Mucosa of descending colon (tissue), 3 donors: ENCODE measurements at regions not wholly inside any gene's neighbourhood (a gene's known extent, or its start where the extent isn't known, plus 50 kb on each side); places are given as distances from the start of the nearest gene placed in this dataset.

Source experiments
- ATAC-seq: fragments of 200-7000 bp; cut with Tn5 transposase; one replicate; pipeline ENCODE4 v1.9.1; 2020; ENCODE audit warnings: mild to moderate bottlenecking, moderate library complexity
- DNase-seq, 3 donors: peaks; one replicate each; pipeline ENCODE4 v3.0.0-alpha.2; 2020
- H3K36me3 ChIP-seq: fragments of 200-600 bp; one replicate; pipeline ENCODE4 v1.8.0; 2021; ENCODE audit warnings: low read depth, mild to moderate bottlenecking
- H3K4me1 ChIP-seq: fragments of 200-600 bp; one replicate; pipeline ENCODE4 v1.8.0; 2021; ENCODE audit warnings: low read depth, mild to moderate bottlenecking
- H3K4me3 ChIP-seq: fragments of 200-600 bp; one replicate; pipeline ENCODE4 v1.8.0; 2021; ENCODE audit warnings: mild to moderate bottlenecking
- H3K9me3 ChIP-seq: fragments of 200-600 bp; one replicate; pipeline ENCODE4 v1.8.0; 2021; ENCODE audit warnings: mild to moderate bottlenecking
- CTCF ChIP-seq: fragments of 200-600 bp; IDR thresholded peaks from one replicate; pipeline ENCODE4 v1.8.0; 2022; ENCODE audit warnings: antibody characterized with exemption, mild to moderate bottlenecking
- intact Hi-C, 2 donors: fragments of 100-400 bp; cut with DNase I in 1 of 2; cut with micrococcal nuclease in 1 of 2; formaldehyde crosslinking; loops; one replicate each; pipeline versions ENCODE4 v1.11.0 to v1.11.1; 2022; cut with DNase I, micrococcal nuclease
- donor health status: DM: no; HTN: no; CAD: no; lungs with moderate emphysema.
- donor health status: DM: no; HTN: no; CAD: no.
- donor health status: DM: no; HTN: yes; CAD: no.

DNA sequence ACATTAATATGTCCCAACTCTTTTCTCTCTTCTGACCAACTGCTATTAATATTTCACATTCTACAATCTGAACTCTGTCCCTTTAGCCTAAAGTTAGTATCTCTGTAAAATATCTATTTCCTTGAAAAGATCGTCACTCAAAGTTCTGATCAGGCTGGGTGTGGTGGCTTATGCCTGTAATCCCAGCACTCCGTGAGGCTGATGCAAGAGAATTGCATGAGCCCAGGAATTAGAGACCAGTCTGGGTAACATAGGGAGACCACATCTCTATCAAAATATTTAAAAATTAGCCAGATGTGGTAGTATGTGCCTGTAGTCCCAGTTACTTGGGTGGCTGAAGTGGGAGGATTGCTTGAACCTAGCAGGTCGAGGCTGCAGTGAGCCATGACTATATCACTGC lies 695.6 kb downstream of the MCTP2 start:
- Histone ChIP-seq H3K4me1 (no peaks in the 10 kb centered on the region), H3K4me3 (no peak overlapping the region), H3K36me3 (no peaks in the 10 kb centered on the region), H3K9me3 (no peaks in the 10 kb centered on the region)
- no peak for TF ChIP-seq CTCF
- DNase-seq = no peak
- intact Hi-C loops = no loop called here
- ATAC-seq = no peak

- intact Hi-C loops = no loop called here
Observed at GRCh38 chr15:94929282-94929681, 697.9 kb downstream of the MCTP2 start.

GRCh38 chr15:94930441-94930840 lies 699.1 kb downstream of the MCTP2 start:
- no peak for TF ChIP-seq CTCF
- H3K9me3 ChIP-seq = peaks cover 6% of the 10 kb centered on the region
- no peak overlapping the region for H3K4me3 ChIP-seq
- H3K36me3 ChIP-seq = no peaks in the 10 kb centered on the region
- intact Hi-C loops = no loop called here
- no peak for DNase-seq
- ATAC-seq = no peak
- H3K4me1 ChIP-seq = no peaks in the 10 kb centered on the region

More at GRCh38 chr15:94929282-94929681, 697.9 kb downstream of the MCTP2 start:
- ATAC-seq (no peak), DNase-seq (no peak)
- H3K4me3 ChIP-seq = no peak overlapping the region
- H3K36me3 ChIP-seq = no peaks in the 10 kb centered on the region
- TF ChIP-seq CTCF = no peak
- H3K4me1 ChIP-seq = no peaks in the 10 kb centered on the region
- H3K9me3 ChIP-seq = peaks cover 3% of the 10 kb centered on the region

DNA sequence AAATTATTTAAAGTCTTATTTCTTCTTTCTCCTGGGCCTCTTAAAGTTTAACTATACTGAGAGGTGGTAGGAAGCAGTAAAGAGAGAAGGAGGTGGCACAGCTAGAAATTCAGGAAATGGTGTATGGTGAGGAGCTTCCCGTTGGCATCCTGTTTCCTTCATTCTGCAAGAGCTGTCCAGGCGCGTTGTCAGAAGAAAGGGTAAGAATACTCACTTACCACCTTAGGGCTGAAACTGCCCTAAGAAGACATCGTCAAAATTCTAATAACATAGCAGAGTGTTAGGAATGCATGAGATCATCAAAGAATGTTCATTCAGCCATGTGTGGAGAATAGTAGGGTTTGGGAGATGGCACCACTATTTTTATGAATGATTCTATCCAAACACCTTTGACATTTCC lies 699.6 kb downstream of the MCTP2 start:
- no peaks in the 10 kb centered on the region for H3K4me1 ChIP-seq
- peaks cover 6% of the 10 kb centered on the region for H3K9me3 ChIP-seq
- no peak for ATAC-seq
- no peak for TF ChIP-seq CTCF
- intact Hi-C loops = no loop called here
- no peak for DNase-seq
- H3K4me3 ChIP-seq = no peak overlapping the region
- no peaks in the 10 kb centered on the region for H3K36me3 ChIP-seq

DNA sequence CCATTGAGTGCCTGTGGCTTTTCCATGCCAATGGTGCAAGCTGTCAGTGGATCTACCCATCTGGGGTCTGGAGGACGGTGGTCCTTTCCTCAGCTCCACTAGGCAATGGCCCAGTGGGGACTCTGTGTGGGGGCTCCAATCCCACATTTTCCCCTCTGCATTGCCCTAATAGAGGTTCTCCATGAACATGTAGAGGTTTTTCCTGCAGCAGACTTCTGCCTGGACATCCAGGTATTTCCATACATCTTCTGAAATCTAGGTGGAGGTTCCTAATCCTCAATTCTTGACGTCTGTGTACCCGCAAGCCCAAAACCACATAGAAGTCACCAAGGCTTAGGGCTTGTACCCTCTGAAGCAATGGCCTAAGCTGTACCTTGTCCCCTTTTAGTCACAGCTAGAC lies 703.1 kb downstream of the MCTP2 start:
- H3K9me3 ChIP-seq = peaks cover 6% of the 10 kb centered on the region
- H3K4me3 ChIP-seq = no peak overlapping the region
- intact Hi-C loops = no loop called here
- no peak for TF ChIP-seq CTCF
- H3K36me3 ChIP-seq = no peaks in the 10 kb centered on the region
- no peak for DNase-seq
- no peaks in the 10 kb centered on the region for H3K4me1 ChIP-seq
- no peak for ATAC-seq

DNA sequence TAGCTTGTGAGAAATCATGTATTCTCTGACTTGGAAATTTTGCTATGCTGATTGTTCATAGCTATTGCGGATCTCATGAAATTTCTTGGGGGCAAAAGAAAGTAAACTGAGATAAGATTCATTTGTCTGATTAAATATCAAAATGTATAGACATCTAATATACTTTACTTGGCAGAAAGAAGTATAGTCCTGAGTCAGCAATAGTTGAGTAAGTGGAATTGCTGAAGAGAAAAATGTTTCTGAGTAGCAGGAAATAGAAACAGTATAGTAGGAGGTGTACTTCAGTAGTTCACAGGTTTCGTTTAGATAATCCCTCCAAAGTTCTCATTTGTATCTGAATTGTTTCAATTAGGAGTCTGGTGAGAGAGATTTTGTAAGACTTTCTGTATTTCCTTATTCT lies 705.9 kb downstream of the MCTP2 start:
- Histone ChIP-seq H3K4me3 (no peak overlapping the region), H3K9me3 (peaks cover 6% of the 10 kb centered on the region), H3K36me3 (no peaks in the 10 kb centered on the region), H3K4me1 (no peaks in the 10 kb centered on the region)
- intact Hi-C loops = no loop called here
- no peak for TF ChIP-seq CTCF
- DNase-seq = no peak
- no peak for ATAC-seq
